Astrocyte of the cerebellum (primary cell): ENCODE measurements at regions not wholly inside any gene's neighbourhood (a gene's known extent, or its start where the extent isn't known, plus 50 kb on each side); places are given as distances from the start of the nearest gene placed in this dataset.

Experiments
- DNase-seq: peaks from one replicate; pipeline ENCODE4 v3.0.0-alpha.2; 2011; ENCODE audit warnings: low read depth
- H3K4me3 ChIP-seq: 2 replicates; pipeline ENCODE4 v1.5.1; 2011; ENCODE audit warnings: mild to moderate bottlenecking, low read depth, low read length, moderate library complexity
- CTCF ChIP-seq: IDR thresholded peaks from 2 replicates; pipeline ENCODE4 v1.5.1; 2012; ENCODE audit warnings: low read length, low read depth, moderate library complexity, mild to moderate bottlenecking; ENCODE audit errors: missing control alignments
- in situ Hi-C: cut with HindIII; loops from 2 replicates; pipeline ENCODE4 v1.10.0; 2017; ENCODE audit warnings: low sequenced_read_pairs

DNA sequence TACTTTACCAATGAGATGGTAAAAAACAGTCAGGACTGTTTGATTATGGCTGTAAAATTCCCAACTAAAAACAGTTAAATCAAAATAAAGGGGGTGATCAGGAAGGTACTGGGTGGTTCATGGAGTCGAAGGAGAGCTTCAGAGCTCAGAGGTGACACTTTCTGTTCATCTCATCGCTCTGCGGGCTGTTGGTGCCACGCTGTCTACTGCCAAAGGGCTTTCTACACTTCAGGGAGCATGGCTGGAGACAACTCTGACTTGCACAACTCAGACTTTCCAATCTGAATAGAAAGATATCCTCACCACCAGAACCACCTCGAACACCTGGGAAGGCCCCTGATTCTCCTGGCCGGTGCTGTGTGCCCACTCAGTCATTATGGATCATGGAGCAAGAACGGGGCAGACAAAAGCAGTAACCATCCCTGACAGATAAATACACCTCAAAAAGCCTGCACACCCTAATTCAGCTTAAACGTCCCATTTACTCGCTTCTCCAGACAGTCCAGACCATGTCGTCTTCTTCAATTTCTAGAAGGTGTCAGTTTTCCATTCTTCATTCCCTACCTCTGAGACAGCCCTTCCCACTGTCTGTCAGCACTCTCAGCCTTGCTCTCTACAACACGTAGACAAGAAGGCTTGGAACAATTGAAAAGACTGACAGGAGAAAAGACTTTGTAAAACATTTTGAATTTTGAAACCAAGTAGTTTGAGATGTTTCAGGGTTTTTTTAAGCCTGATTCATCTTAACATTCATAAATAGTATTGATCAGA, 348.7 kb upstream of the NFE2L3 start:
- in situ Hi-C loops: no loop called here
- DNase-seq: no peak

GRCh38 chr7:25804154-25804553, 347.8 kb upstream of the NFE2L3 start:
- peak; percentile 2 for DNase-seq
- TF ChIP-seq CTCF: no peak
- in situ Hi-C loops: no loop called here
- H3K4me3 ChIP-seq: no peak overlapping the region

More for the DNA sequence above, 348.7 kb upstream of the NFE2L3 start:
- no peak for TF ChIP-seq CTCF
- H3K4me3 ChIP-seq: no peak overlapping the region

- no peak for DNase-seq
- TF ChIP-seq CTCF: no peak
Observed at GRCh38 chr7:25805027-25805687, 346.8 kb upstream of the NFE2L3 start.

GRCh38 chr7:25807086-25807611, 344.8 kb upstream of the NFE2L3 start:
- H3K4me3 ChIP-seq: no peak overlapping the region
- in situ Hi-C loops: no loop called here
- DNase-seq: no peak
- TF ChIP-seq CTCF: no peak

More at GRCh38 chr7:25805027-25805687, 346.8 kb upstream of the NFE2L3 start:
- in situ Hi-C loops: no loop called here
- H3K4me3 ChIP-seq: no peak overlapping the region

GRCh38 chr7:25809441-25809840, 342.6 kb upstream of the NFE2L3 start:
- no peak for DNase-seq
- in situ Hi-C loops: no loop called here
- no peak for TF ChIP-seq CTCF
- no peak overlapping the region for H3K4me3 ChIP-seq

DNA sequence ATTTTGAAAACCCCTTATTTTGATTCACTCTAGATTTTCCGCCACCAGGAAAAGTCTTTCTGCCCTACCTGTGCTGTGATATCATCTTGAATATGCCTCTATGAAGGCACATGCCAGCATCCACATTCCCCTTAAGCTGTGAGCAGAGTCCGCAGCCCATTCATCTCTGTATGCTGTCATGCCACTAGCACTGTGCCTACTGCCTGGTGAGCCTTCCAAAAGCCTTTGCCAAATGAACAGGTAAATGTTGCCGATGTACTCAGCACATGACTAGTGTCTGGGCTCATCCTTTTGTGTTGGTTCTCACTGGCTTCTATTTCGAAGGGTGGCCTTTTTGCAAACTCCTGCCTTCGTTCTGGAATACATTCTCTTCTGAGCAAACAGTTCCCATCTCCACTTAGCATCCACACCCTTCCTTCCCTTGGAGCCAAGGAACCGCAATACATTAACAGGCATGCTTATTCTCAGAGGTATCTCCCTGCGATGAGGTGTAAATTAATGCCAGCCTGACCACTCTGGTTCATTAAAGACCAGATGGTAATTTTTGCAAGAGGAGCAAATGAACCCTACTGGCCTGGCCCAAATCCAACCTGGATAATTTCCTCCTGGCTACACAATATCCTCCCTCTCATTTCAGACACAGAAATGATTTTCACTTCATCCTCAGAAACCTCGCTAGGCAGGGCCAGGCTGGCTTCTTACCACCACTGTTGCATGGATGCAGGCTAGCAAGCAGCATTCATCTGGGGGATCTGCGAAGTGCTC, 339.7 kb upstream of the NFE2L3 start:
- no peak for DNase-seq
- in situ Hi-C loops: no loop called here
- TF ChIP-seq CTCF: no peak

More for the DNA sequence above, 339.7 kb upstream of the NFE2L3 start:
- H3K4me3 ChIP-seq: no peak overlapping the region
